Right forelimb (tissue), 1 donor: ENCODE measurements at regions not wholly inside any gene's neighbourhood (a gene's known extent, or its start where the extent isn't known, plus 50 kb on each side); places are given as distances from the start of the nearest gene placed in this dataset.

ENCODE experiments used
- DNase-seq: peaks from one replicate; pipeline ENCODE4 v3.0.0-alpha.2; 2018

GRCh38 chr11:115672412-115672811, 168.2 kb upstream of the CADM1 start:
- no peak for DNase-seq

- no peak for DNase-seq
Observed at GRCh38 chr11:115670538-115671205, 166.5 kb upstream of the CADM1 start.

- DNase-seq = no peak
Observed at GRCh38 chr11:115665958-115666357, 161.7 kb upstream of the CADM1 start.

- no peak for DNase-seq
Observed at GRCh38 chr11:115665175-115665821, 161.1 kb upstream of the CADM1 start.

GRCh38 chr11:115664313-115664712, 160.1 kb upstream of the CADM1 start:
- no peak for DNase-seq

GRCh38 chr11:115663790-115664189, 159.6 kb upstream of the CADM1 start:
- DNase-seq = no peak

- DNase-seq = no peak
Observed at GRCh38 chr11:115660030-115660805, 156.0 kb upstream of the CADM1 start.

GRCh38 chr11:115659061-115659963, 155.1 kb upstream of the CADM1 start:
- DNase-seq = peak; percentile 73

- DNase-seq = no peak
Observed at GRCh38 chr11:115657586-115657985, 153.4 kb upstream of the CADM1 start.

- DNase-seq = no peak
Observed at GRCh38 chr11:115656669-115657068, 152.5 kb upstream of the CADM1 start.

GRCh38 chr11:115656041-115656440, 151.8 kb upstream of the CADM1 start:
- no peak for DNase-seq

- no peak for DNase-seq
Observed at GRCh38 chr11:115654792-115655191, 150.6 kb upstream of the CADM1 start.

GRCh38 chr11:115653926-115654325, 149.7 kb upstream of the CADM1 start:
- no peak for DNase-seq

- no peak for DNase-seq
Observed at GRCh38 chr11:115653076-115653475, 148.9 kb upstream of the CADM1 start.

- no peak for DNase-seq
Observed at GRCh38 chr11:115652496-115652895, 148.3 kb upstream of the CADM1 start.

GRCh38 chr11:115652094-115652493, 147.9 kb upstream of the CADM1 start:
- DNase-seq = no peak

- DNase-seq = no peak
Observed at GRCh38 chr11:115649461-115649860, 145.2 kb upstream of the CADM1 start.

- DNase-seq = no peak
Observed at GRCh38 chr11:115645631-115646317, 141.6 kb upstream of the CADM1 start.

GRCh38 chr11:115644856-115645255, 140.6 kb upstream of the CADM1 start:
- DNase-seq = no peak

GRCh38 chr11:115643549-115644270, 139.5 kb upstream of the CADM1 start:
- no peak for DNase-seq

GRCh38 chr11:115642660-115643059, 138.4 kb upstream of the CADM1 start:
- no peak for DNase-seq
